ACC112 (cell line): ENCODE measurements at regions not wholly inside any gene's neighbourhood (a gene's known extent, or its start where the extent isn't known, plus 50 kb on each side); places are given as distances from the start of the nearest gene placed in this dataset.

ENCODE experiments used
- H2AFZ ChIP-seq: fragments of 200-600 bp; sonication (generic); one replicate; pipeline ENCODE4 v1.6.0; 2017; ENCODE audit warnings: antibody characterized with exemption, low read length; ENCODE audit not compliant: unreplicated experiment
- H3K27ac ChIP-seq: fragments of 200-600 bp; sonication (generic); 2 replicates; pipeline ENCODE4 v1.5.1; 2014; ENCODE audit warnings: low read depth, mild to moderate bottlenecking, antibody characterized with exemption, low read length, moderate library complexity
- H3K27me3 ChIP-seq: fragments of 200-600 bp; sonication (generic); 2 replicates; pipeline ENCODE4 v1.6.1; 2014; ENCODE audit warnings: mild to moderate bottlenecking, antibody characterized with exemption, low read length, moderate library complexity, mixed read lengths; ENCODE audit not compliant: insufficient read depth
- H3K36me3 ChIP-seq: fragments of 200-600 bp; sonication (generic); 2 replicates; pipeline ENCODE4 v1.6.1; 2016; ENCODE audit warnings: mild to moderate bottlenecking, antibody characterized with exemption, low read length, moderate library complexity, mixed read lengths; ENCODE audit not compliant: insufficient read depth
- H3K4me1 ChIP-seq: fragments of 200-600 bp; sonication (generic); one replicate; pipeline ENCODE4 v1.6.1; 2016; ENCODE audit warnings: low read length, mixed read lengths; ENCODE audit not compliant: insufficient read depth, unreplicated experiment, control insufficient read depth
- H3K4me3 ChIP-seq: fragments of 200-600 bp; sonication (generic); 2 replicates; pipeline ENCODE4 v1.5.1; 2014; ENCODE audit warnings: mild to moderate bottlenecking, low read depth, low read length
- H3K79me2 ChIP-seq: fragments of 200-600 bp; sonication (generic); one replicate; pipeline ENCODE4 v1.6.0; 2016; ENCODE audit warnings: low read length; ENCODE audit not compliant: control insufficient read depth, unreplicated experiment, insufficient read depth

- Histone ChIP-seq H3K4me1 (no peaks in the 10 kb centered on the region), H3K27ac (no peak overlapping the region), H3K36me3 (no peaks in the 10 kb centered on the region), H3K4me3 (no peak overlapping the region), H3K27me3 (no peaks in the 10 kb centered on the region), H3K79me2 (no peaks in the 10 kb centered on the region), H2AFZ (no peak overlapping the region)
Observed at GRCh38 chr14:99004112-99004511, 267.9 kb downstream of the BCL11B start.

GRCh38 chr14:99006276-99006675, 265.7 kb downstream of the BCL11B start:
- no peak overlapping the region for H3K27ac ChIP-seq
- H3K36me3 ChIP-seq = no peaks in the 10 kb centered on the region
- no peaks in the 10 kb centered on the region for H3K4me1 ChIP-seq
- no peak overlapping the region for H2AFZ ChIP-seq
- no peaks in the 10 kb centered on the region for H3K79me2 ChIP-seq
- H3K4me3 ChIP-seq = no peak overlapping the region
- H3K27me3 ChIP-seq = no peaks in the 10 kb centered on the region

- Histone ChIP-seq H3K79me2 (no peaks in the 10 kb centered on the region), H3K36me3 (no peaks in the 10 kb centered on the region), H3K27ac (no peak overlapping the region), H2AFZ (no peak overlapping the region), H3K27me3 (no peaks in the 10 kb centered on the region), H3K4me1 (no peaks in the 10 kb centered on the region), H3K4me3 (no peak overlapping the region)
Observed at GRCh38 chr14:99007795-99008194, 264.2 kb downstream of the BCL11B start.

- Histone ChIP-seq H3K79me2 (no peaks in the 10 kb centered on the region), H3K27me3 (no peaks in the 10 kb centered on the region), H3K36me3 (no peaks in the 10 kb centered on the region)
Observed at GRCh38 chr14:99009871-99010270, 262.1 kb downstream of the BCL11B start.

GRCh38 chr14:99011385-99011784, 260.6 kb downstream of the BCL11B start:
- Histone ChIP-seq H3K4me3 (no peak overlapping the region), H3K27me3 (no peaks in the 10 kb centered on the region), H3K4me1 (no peaks in the 10 kb centered on the region), H3K27ac (no peak overlapping the region), H3K79me2 (no peaks in the 10 kb centered on the region), H2AFZ (no peak overlapping the region), H3K36me3 (no peaks in the 10 kb centered on the region)

More at GRCh38 chr14:99009871-99010270, 262.1 kb downstream of the BCL11B start:
- no peak overlapping the region for H3K4me3 ChIP-seq
- no peak overlapping the region for H3K27ac ChIP-seq
- H2AFZ ChIP-seq = no peak overlapping the region
- H3K4me1 ChIP-seq = no peaks in the 10 kb centered on the region

GRCh38 chr14:99012703-99013102, 259.3 kb downstream of the BCL11B start:
- Histone ChIP-seq H3K27me3 (no peaks in the 10 kb centered on the region), H3K79me2 (no peaks in the 10 kb centered on the region), H3K4me3 (no peak overlapping the region), H2AFZ (no peak overlapping the region), H3K36me3 (no peaks in the 10 kb centered on the region), H3K4me1 (no peaks in the 10 kb centered on the region), H3K27ac (no peak overlapping the region)

GRCh38 chr14:99015833-99016232, 256.2 kb downstream of the BCL11B start:
- H3K36me3 ChIP-seq = no peaks in the 10 kb centered on the region
- no peaks in the 10 kb centered on the region for H3K27me3 ChIP-seq
- no peaks in the 10 kb centered on the region for H3K79me2 ChIP-seq
- no peak overlapping the region for H3K4me3 ChIP-seq
- no peak overlapping the region for H2AFZ ChIP-seq
- no peak overlapping the region for H3K27ac ChIP-seq
- H3K4me1 ChIP-seq = no peaks in the 10 kb centered on the region

GRCh38 chr14:99023371-99023770, 248.6 kb downstream of the BCL11B start:
- H3K4me1 ChIP-seq = no peaks in the 10 kb centered on the region
- H2AFZ ChIP-seq = no peak overlapping the region
- no peaks in the 10 kb centered on the region for H3K27me3 ChIP-seq
- H3K36me3 ChIP-seq = no peaks in the 10 kb centered on the region
- H3K4me3 ChIP-seq = no peak overlapping the region
- H3K27ac ChIP-seq = no peak overlapping the region
- no peaks in the 10 kb centered on the region for H3K79me2 ChIP-seq

GRCh38 chr14:99024926-99025325, 247.1 kb downstream of the BCL11B start:
- Histone ChIP-seq H2AFZ (no peak overlapping the region), H3K79me2 (no peaks in the 10 kb centered on the region), H3K36me3 (no peaks in the 10 kb centered on the region), H3K4me1 (no peaks in the 10 kb centered on the region), H3K4me3 (no peak overlapping the region), H3K27me3 (no peaks in the 10 kb centered on the region), H3K27ac (no peak overlapping the region)

- Histone ChIP-seq H2AFZ (no peak overlapping the region), H3K79me2 (no peaks in the 10 kb centered on the region), H3K27me3 (no peaks in the 10 kb centered on the region), H3K4me1 (no peaks in the 10 kb centered on the region), H3K4me3 (no peak overlapping the region), H3K27ac (no peak overlapping the region), H3K36me3 (no peaks in the 10 kb centered on the region)
Observed at GRCh38 chr14:99025418-99025817, 246.6 kb downstream of the BCL11B start.

- Histone ChIP-seq H3K27ac (no peak overlapping the region), H3K4me3 (no peak overlapping the region), H3K4me1 (no peaks in the 10 kb centered on the region), H3K36me3 (no peaks in the 10 kb centered on the region), H3K79me2 (no peaks in the 10 kb centered on the region), H2AFZ (no peak overlapping the region), H3K27me3 (no peaks in the 10 kb centered on the region)
Observed at GRCh38 chr14:99026471-99026870, 245.5 kb downstream of the BCL11B start.
